ENCODE measurements at regions not wholly inside any gene's neighbourhood (a gene's known extent, or its start where the extent isn't known, plus 50 kb on each side); places are given as distances from the start of the nearest gene placed in this dataset.
"Not testable (repeated sequence)": the region's sequence is repeated elsewhere in the genome, so short reads cannot be mapped to it uniquely, and the experiment has no call there.

GRCh38 chr12:83244001-83244400 is 557.3 kb downstream of the TMTC2 start:
- DNase-seq (ENCODE audit: low read depth in 4 of 4, low spot score in 2 of 4) = no peak

GRCh38 chr12:83233987-83234386 is 547.3 kb downstream of the TMTC2 start:
- not testable (repeated sequence) for DNase-seq (ENCODE audit: low read depth in 4 of 4, low spot score in 2 of 4)

GRCh38 chr12:83226960-83227359 is 540.3 kb downstream of the TMTC2 start:
- not testable (repeated sequence) for DNase-seq (ENCODE audit: low read depth in 4 of 4, low spot score in 2 of 4)

GRCh38 chr12:83225806-83226205 is 539.1 kb downstream of the TMTC2 start:
- DNase-seq (ENCODE audit: low read depth in 4 of 4, low spot score in 2 of 4) = no peak

- no peak for DNase-seq (ENCODE audit: low read depth in 4 of 4, low spot score in 2 of 4)
Measured at GRCh38 chr12:83224012-83224411, 537.3 kb downstream of the TMTC2 start.

GRCh38 chr12:83220774-83221173 is 534.1 kb downstream of the TMTC2 start:
- no peak for DNase-seq (ENCODE audit: low read depth in 4 of 4, low spot score in 2 of 4)

GRCh38 chr12:83216230-83216629 is 529.5 kb downstream of the TMTC2 start:
- no peak for DNase-seq (ENCODE audit: low read depth in 4 of 4, low spot score in 2 of 4)

- no peak for DNase-seq (ENCODE audit: low read depth in 4 of 4, low spot score in 2 of 4)
Measured at GRCh38 chr12:83214185-83214584, 527.5 kb downstream of the TMTC2 start.

- DNase-seq (ENCODE audit: low read depth in 4 of 4, low spot score in 2 of 4) = no peak
Measured at GRCh38 chr12:83210933-83211332, 524.2 kb downstream of the TMTC2 start.

GRCh38 chr12:83199069-83199468 is 512.4 kb downstream of the TMTC2 start:
- DNase-seq (ENCODE audit: low read depth in 4 of 4, low spot score in 2 of 4) = no peak

GRCh38 chr12:83198291-83199015 is 511.7 kb downstream of the TMTC2 start:
- DNase-seq (ENCODE audit: low read depth in 4 of 4, low spot score in 2 of 4) = no peak

GRCh38 chr12:83197483-83197914 is 510.8 kb downstream of the TMTC2 start:
- no peak for DNase-seq (ENCODE audit: low read depth in 4 of 4, low spot score in 2 of 4)

- DNase-seq (ENCODE audit: low read depth in 4 of 4, low spot score in 2 of 4) = no peak
Measured at GRCh38 chr12:83196694-83197350, 510.1 kb downstream of the TMTC2 start.

- DNase-seq (ENCODE audit: low read depth in 4 of 4, low spot score in 2 of 4) = no peak
Measured at GRCh38 chr12:83190631-83191390, 504.1 kb downstream of the TMTC2 start.

GRCh38 chr12:83186419-83186818 is 499.7 kb downstream of the TMTC2 start:
- DNase-seq (ENCODE audit: low read depth in 4 of 4, low spot score in 2 of 4) = no peak

GRCh38 chr12:83185241-83185640 is 498.5 kb downstream of the TMTC2 start:
- no peak for DNase-seq (ENCODE audit: low read depth in 4 of 4, low spot score in 2 of 4)

Data from left renal cortex interstitium (tissue), 4 donors.